ENCODE measurements at regions not wholly inside any gene's neighbourhood (a gene's known extent, or its start where the extent isn't known, plus 50 kb on each side); places are given as distances from the start of the nearest gene placed in this dataset.
A peak's percentile ranks its signal among the peaks of the same experiment; 100 is the strongest.
"Not testable (repeated sequence)": the region's sequence is repeated elsewhere in the genome, so short reads cannot be mapped to it uniquely, and the experiment has no call there.

DNA sequence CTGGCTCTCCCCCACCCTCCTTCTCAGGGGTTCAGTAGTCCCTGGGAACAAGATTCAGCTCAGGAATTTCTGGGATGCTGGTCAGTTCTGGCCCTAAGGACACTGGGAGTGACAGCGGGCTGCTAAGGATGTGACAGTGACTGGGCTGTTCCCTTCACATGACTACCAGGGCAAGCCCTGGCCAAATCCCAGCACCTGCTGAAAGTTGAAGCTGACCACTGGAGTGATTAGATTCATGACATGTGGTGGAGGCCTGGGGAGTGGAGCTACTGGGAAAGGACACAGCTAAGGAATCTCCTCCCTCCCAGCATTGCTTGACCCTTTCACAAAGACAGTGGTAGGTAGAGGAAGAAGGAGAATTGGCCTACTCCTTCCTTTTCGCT is 204.9 kb downstream of the DAD1 start:
- no peak for FAIRE-seq

GRCh38 chr14:22383515-22384166 is 205.4 kb downstream of the DAD1 start:
- no peak for FAIRE-seq

DNA sequence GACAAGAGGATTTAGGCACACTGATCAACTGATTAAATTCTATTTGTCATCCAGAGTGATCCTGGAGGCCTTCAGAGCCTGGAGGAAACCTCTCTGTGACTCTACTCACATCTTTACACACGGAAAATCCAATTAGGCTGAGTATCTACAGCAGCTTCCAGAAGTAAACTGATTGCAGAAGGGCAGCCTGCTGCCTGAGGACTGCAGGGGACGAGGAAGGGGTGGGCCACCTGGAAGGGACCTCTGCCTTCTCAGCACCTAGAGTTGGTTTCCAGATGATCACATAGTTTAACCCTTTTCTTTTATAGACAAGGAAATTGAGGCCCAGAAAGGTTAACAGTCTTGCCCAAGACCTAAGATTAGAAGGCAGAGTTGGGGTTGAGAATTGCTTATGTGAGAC is 206.1 kb downstream of the DAD1 start:
- FAIRE-seq: no peak

DNA sequence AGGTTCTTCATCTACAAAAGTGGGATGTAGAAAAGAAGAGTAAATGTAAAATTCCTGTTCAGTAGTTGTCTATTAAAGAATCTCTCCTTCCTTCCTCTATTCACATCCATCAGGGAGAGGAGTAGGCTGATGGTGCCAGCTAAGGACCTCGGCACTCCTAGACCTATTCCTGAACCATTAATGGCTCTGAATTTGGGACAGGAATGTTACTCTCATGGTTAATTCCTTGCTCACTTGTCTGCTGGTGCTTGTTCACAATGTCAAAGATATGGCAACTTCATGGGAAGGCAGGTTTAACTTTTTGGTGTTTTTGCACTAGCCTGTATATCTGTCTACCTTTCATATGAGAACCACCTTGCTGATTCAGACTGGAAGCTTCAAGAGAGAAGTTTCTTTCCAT is 206.6 kb downstream of the DAD1 start:
- FAIRE-seq: no peak

GRCh38 chr14:22381766-22382165 is 207.3 kb downstream of the DAD1 start:
- no peak for FAIRE-seq

GRCh38 chr14:22381408-22381760 is 207.6 kb downstream of the DAD1 start:
- no peak for FAIRE-seq

GRCh38 chr14:22380571-22381407 is 208.2 kb downstream of the DAD1 start:
- no peak for FAIRE-seq

GRCh38 chr14:22379727-22380126 is 209.3 kb downstream of the DAD1 start:
- no peak for FAIRE-seq

DNA sequence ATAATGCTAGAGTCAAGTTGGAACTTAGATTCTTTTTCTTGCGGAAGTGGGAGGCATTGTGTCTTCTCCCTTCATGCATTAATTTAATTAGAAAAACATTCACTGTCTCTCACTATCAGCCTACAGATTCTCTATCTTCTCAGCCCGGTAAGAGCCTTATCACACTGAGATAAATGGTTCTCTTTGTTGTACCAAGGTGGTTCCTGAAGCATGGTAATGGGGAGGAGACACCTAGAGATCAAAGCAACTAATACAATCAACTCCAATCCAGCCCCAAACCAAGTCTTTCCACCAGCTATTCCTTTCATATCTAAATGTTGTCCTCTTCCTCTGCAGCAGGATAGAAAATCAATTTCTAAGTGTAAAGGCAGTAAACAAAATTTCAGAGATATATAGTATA is 210.8 kb downstream of the DAD1 start:
- FAIRE-seq: no peak

GRCh38 chr14:22375321-22375930 is 213.6 kb downstream of the DAD1 start:
- FAIRE-seq: peak; percentile 96

GRCh38 chr14:22370084-22370847 is 218.8 kb downstream of the DAD1 start:
- FAIRE-seq: no peak

GRCh38 chr14:22358726-22359125 is 230.3 kb downstream of the DAD1 start:
- no peak for FAIRE-seq

DNA sequence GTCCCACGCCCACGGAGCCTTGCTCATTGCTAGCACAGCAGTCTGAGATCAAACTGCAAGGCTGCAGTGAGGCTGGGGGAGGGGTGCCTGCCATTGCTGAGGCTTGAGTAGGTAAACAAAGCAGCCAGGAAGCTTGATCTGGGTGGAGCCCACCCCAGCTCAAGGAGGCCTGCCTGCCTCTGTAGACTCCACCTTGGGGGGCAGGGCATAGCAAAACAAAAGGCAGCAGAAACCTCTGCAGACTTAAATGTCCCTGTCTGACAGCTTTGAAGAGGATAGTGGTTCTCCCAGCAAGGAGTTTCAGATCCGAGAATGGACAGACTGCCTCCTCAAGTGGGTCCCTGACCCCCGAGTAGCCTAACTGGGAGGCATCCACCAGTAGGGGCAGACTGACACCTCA is 239.7 kb downstream of the DAD1 start:
- not testable (repeated sequence) for FAIRE-seq

DNA sequence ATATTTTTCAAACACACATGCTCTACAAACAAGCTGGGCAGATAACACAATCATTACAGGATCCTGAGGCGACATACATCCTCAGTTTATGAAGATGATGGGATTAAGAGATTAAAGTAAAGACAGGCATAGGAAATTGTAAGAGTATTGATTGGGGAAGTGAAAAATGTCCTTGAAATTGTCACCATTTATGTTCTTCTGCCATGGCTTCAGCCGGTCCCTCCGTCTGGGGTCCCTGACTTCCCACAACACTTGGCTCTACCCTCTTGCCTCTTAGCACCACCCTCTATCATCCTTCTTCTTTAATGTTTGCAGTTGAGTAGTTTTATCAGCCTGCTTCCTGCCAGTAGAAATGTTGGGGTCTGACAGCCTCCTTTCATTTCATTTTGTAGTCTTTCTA is 244.4 kb downstream of the DAD1 start:
- FAIRE-seq: no peak

DNA sequence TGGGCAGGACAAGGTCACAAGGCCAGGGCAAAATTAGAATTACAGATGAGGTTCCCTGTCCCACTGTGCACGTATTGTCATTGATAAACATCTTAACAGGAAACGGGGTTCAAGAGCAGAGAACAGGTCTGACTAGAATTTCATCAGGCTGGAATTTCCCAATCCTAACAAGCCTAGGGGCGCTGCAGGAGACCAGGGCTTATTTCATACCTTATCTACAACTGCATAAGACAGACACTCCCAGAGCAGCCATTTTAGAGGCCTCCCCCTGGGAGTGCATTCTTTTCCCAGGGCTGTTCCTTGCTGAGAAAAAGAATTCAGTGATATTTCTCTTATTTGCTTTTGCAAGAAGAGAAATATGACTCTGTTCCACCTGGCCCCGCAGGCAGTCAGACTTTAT is 244.8 kb downstream of the DAD1 start:
- not testable (repeated sequence) for FAIRE-seq

DNA sequence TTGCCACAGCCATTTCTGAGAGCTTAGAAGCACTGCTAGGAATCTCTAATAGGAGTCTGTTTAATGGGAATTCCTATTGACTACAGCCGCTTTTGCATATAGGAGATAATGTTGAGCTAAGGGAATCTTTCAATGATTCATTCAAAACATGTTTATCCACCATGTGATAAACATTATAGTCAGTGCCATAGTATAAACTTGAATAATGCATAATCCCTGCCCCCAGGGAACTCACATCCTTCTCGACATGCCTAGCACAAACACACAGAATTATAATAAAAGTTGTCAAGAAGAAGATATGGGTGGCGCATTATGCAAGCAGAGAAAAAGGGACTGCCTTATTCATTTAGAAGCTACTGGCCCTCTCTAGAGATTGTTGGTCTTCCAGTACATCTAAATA is 248.0 kb downstream of the DAD1 start:
- no peak for FAIRE-seq

DNA sequence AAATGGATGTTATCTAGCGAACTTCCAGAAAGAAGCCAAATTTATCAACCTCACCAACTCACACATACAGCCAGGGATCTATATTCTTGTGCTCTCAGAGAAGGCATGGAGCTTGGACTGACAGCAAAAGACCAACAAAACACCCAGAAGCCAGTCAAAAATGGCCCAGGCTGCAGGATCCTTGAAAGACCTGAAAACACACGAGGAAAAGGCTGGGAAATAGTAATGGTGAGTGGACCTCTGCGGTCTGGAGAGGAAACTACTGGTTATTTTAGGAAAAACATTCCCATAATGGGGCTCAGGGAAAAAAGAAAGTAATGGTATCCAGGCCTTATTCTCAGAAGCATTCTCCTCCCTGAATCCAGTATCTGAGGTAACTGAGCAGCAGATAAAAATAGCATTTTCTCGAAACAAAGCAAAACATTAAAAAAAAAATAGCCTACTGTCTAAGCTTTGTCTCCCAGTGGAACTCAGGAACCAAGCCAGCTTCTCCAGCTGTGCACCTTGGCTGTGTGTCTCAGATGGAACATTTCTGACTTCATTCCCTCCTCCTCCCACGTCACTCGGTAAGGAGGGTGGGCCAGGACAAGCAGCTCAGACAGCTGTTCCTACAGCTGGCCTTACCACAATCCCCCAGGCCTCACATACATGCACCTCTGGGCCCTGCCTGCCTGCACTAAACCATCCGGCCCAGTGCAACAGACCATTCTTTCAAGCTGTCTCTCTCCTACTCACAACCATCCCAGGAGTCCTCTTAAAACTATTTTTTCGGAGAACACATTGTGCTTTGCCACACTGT is 249.9 kb downstream of the DAD1 start:
- no peak for FAIRE-seq

GRCh38 chr14:22338381-22338780 is 250.6 kb downstream of the DAD1 start:
- FAIRE-seq: no peak

GRCh38 chr14:22337938-22338337 is 251.1 kb downstream of the DAD1 start:
- FAIRE-seq: no peak

GRCh38 chr14:22337521-22337920 is 251.5 kb downstream of the DAD1 start:
- FAIRE-seq: no peak

- no peak for FAIRE-seq
These were observed 253.0 kb downstream of the DAD1 start for GRCh38 chr14:22336031-22336430.

GRCh38 chr14:22334627-22335026 is 254.4 kb downstream of the DAD1 start:
- no peak for FAIRE-seq

DNA sequence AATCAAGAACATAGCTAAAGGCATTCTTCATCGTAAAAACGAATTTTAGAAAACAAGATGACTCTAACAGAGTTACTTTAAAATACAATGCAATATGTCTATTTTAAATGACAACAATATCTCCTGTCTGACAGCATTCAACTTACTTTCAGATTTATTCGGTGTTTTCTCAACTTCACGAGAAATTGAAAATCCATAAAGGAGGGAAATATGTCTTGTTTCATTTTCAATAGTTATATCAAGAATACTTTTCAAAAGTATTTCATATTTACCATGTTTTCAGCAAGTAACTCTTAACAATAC is 254.8 kb downstream of the DAD1 start:
- no peak for FAIRE-seq
